GM20000 (cell line): ENCODE measurements at regions not wholly inside any gene's neighbourhood (a gene's known extent, or its start where the extent isn't known, plus 50 kb on each side); places are given as distances from the start of the nearest gene placed in this dataset.

Source experiments
- DNase-seq: peaks from one replicate; pipeline ENCODE4 v3.0.0; 2012; ENCODE audit warnings: low spot score
- CTCF ChIP-seq: IDR thresholded peaks from 2 replicates; pipeline ENCODE4 v1.5.1; 2012; ENCODE audit warnings: mild to moderate bottlenecking, control low read depth; ENCODE audit errors: extremely low read depth, missing control alignments

DNA sequence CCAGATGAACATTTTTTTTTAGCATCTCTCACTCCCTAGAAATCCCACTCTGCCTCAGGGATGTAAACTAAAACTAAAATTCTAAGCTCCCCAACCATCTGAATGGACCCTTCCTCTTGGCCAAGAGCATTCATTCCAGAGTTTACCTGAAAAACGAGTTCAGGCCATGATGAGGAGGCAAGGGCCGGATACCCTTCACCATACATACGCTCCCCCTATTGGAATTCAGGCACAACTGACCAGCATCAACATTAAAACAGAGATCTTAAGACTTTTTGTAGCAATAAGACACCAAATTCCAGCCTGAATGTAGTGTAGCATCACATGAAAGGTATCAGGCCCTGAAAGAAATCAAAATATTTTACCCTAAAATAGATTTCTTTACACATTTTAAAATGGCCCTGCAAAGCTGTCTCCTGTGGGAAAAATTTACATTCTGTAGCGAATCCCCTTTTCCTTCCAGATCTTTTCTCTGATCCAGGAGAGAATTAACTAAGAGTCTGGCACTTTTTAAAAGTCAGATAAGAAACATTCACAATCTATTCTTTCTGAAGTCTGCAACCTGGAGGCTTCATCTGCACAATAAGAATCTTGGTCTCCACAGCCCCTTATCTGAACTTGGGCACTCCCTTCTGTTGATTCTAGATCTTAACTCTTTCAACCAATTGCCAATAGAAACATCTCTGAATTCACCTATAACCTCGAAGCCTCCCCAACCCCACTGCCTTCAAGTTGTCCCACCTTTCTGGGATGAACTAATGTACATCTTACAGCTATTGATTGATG is 888.5 kb downstream of the UQCRFS1 start:
- no peak for DNase-seq
- TF ChIP-seq CTCF: no peak

GRCh38 chr19:28322945-28323344 is 890.0 kb downstream of the UQCRFS1 start:
- no peak for TF ChIP-seq CTCF
- no peak for DNase-seq

DNA sequence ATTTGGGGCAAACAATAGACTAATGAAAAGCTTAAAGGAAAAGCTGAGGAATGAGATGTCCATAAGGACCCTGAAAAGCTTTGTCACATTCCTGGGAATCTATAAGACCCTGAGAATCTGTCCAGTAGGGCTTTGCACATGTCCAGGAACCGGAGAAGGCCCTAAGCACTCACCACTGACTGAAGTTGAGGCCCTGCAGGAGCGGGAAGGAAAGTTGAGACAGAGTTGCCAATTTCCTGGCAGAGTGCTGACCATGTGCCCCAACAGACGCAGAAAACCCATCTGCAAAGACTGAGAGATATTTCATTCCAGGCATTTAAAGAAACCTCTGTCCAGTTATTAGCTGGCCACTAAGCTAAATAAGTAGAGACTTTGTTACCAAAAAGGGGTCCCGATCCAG is 890.5 kb downstream of the UQCRFS1 start:
- no peak for DNase-seq
- no peak for TF ChIP-seq CTCF

- no peak for DNase-seq
- TF ChIP-seq CTCF: no peak
Measured at GRCh38 chr19:28319918-28320317, 893.0 kb downstream of the UQCRFS1 start.

DNA sequence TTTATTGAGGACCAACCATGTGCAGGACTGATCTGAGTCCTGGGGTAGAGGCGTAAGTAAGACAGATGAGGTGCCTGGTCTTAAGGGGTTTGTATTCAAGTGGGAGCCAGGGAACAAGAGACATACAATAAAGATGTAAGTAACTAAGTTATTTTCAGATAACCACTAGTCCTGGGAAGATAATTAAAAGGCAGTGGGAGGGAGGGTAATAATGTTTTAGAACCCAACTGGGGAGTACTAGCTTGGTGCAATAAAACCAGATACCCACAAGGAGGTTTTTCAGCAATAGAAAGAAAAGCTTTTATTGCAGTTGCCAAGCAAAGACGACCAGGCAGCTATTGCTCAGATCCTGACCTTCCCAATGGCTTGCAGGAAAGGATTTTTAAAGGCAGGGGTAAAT is 893.7 kb downstream of the UQCRFS1 start:
- no peak for DNase-seq
- TF ChIP-seq CTCF: no peak

DNA sequence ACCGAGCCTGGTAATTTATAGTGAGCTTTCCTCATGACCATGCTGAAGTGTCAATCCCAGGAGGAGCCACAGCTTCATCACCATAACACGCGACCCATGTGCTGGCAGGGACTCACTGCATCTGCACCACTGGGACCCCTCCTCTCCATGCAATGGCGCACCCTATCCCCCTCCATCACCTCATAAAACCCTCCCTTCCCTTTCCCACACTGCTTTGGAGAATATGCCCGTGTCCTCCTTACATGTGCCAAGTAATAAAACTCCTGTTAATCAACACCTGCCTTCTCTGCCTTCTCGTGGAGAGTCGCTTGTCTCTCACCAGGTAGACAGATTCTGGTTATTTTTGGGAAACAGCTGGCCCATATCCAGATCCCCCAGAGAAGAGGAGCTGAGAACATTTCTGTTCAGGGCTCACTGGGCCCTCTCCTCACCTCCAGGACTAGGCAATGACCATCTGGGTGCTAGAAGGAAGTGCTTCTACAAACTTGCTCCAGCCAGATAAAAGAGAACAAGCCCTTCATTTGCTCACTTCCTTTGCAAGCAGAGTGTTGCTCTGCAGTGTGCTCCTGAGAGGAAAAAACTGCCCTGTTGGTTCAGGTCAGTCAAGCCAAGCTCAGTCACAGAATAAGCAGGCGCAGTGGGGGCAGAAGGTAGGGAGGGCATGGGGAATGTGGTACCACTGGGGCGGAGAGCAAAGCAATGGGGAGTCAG is 894.3 kb downstream of the UQCRFS1 start:
- TF ChIP-seq CTCF: no peak
- no peak for DNase-seq

GRCh38 chr19:28316464-28316863 is 896.5 kb downstream of the UQCRFS1 start:
- no peak for DNase-seq
- no peak for TF ChIP-seq CTCF
